Thymus (tissue), 11 donors: ENCODE measurements at regions not wholly inside any gene's neighbourhood (a gene's known extent, or its start where the extent isn't known, plus 50 kb on each side); places are given as distances from the start of the nearest gene placed in this dataset.

Experiments
- DNase-seq, 9 donors: peaks; one replicate each; pipeline ENCODE4 v3.0.0-alpha.2; 2013; ENCODE audit warnings: low spot score in 9 of 9, low read depth in 6 of 9, missing footprints in 1 of 9
- H3K27ac ChIP-seq, 2 donors: one replicate each; pipeline ENCODE4 v1.5.1; 2013; ENCODE audit warnings: control low read depth in 1 of 2, low read depth in 1 of 2, low read length in 1 of 2, mild to moderate bottlenecking in 1 of 2, moderate library complexity in 1 of 2
- H3K27me3 ChIP-seq, 2 donors: one replicate each; pipeline ENCODE4 v1.5.1; 2013; ENCODE audit warnings: low read length in 1 of 2; ENCODE audit not compliant: control insufficient read depth in 2 of 2, insufficient read depth in 1 of 2
- H3K36me3 ChIP-seq, 2 donors: one replicate each; pipeline ENCODE4 v1.5.1; 2013; ENCODE audit warnings: low read length in 1 of 2, mild to moderate bottlenecking in 1 of 2, moderate library complexity in 1 of 2; ENCODE audit not compliant: control insufficient read depth in 2 of 2, insufficient read depth in 2 of 2
- H3K4me1 ChIP-seq, 2 donors: one replicate each; pipeline ENCODE4 v1.5.1; 2013; ENCODE audit warnings: low read length in 2 of 2; ENCODE audit not compliant: control insufficient read depth in 2 of 2, insufficient read depth in 2 of 2
- H3K4me3 ChIP-seq, 2 donors: one replicate each; pipeline ENCODE4 v1.5.1; 2013; ENCODE audit warnings: low read length in 2 of 2, control low read depth in 1 of 2, mild to moderate bottlenecking in 1 of 2
- H3K9me3 ChIP-seq, 2 donors: one replicate each; pipeline ENCODE4 v1.5.1; 2013; ENCODE audit warnings: low read length in 1 of 2, mild to moderate bottlenecking in 1 of 2; ENCODE audit not compliant: control insufficient read depth in 2 of 2, insufficient read depth in 1 of 2
- WGBS: extraction: QIAGEN DNeasy Blood & Tissue Kit; methylation state at CpG from one replicate; pipeline ENCODE4 v1.1.7; 2013; 5-methylcytosine and 5-hydroxymethylcytosine counted together
- donor health status: healthy.

DNA sequence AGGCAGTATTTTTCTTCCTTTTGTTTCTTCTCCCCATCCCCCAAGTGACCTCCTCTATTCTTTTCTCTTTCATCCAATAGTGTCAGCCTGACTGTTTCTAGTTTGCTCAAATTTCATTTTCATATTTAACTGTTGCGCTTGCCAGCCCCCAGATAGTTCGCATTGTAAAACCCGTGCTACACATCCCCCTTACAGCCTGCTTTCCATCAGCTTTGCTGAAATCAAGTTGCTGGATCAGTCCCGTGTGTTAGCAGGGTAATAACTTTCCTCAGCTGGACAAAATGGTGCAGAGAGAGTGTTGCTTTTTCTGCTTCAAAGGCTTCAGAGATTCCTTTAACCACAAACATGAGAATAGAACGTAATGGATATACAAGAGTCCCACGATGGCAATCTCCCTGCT lies 180.6 kb upstream of the NPVF start:
- no peaks in the 10 kb centered on the region for H3K27me3 ChIP-seq
- H3K9me3 ChIP-seq, result no peaks in the 10 kb centered on the region
- H3K27ac ChIP-seq, result no peak overlapping the region
- H3K4me3 ChIP-seq, result no peak overlapping the region
- 86% methylated on average over 6 of the region's 6 CpGs for WGBS
- no peak for DNase-seq
- H3K36me3 ChIP-seq, result no peaks in the 10 kb centered on the region
- no peaks in the 10 kb centered on the region for H3K4me1 ChIP-seq

DNA sequence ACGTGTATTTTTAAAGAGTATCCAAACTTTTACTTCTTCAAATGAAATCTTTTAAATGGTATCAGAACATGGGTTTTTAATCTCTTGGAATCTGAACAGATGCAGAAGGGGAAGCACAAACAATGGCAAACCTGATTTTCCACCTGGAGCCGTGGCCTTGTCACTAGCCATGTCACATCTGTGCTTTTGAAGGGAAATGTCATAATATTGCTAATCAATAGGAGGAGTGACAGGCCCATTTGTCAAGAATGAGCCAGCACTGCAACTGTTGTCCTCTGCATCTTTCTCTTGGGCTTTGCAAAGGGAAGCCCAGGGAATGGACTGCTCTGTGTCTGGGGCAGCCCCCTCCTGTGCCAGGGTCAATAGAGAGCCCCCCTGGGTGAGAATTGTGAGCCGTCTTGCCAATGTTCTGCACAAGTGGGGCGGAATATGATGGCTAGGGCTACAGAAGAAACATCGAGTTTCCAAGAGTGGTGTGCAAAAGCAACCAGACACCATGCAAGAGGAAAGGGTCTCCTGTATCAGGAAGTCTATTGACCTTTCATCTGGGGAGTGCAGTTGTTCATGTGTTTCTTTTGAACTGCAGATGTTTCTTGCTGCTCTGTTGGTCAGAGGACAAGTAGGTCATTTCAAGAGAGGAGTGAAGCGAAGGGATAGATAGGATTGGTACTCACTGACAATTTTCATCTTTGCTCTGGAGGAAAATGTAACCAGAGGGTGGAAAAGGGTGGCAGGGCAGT lies 181.8 kb upstream of the NPVF start:
- H3K27ac ChIP-seq, result no peak overlapping the region
- no peak for DNase-seq
- H3K4me1 ChIP-seq, result no peaks in the 10 kb centered on the region
- H3K27me3 ChIP-seq, result no peaks in the 10 kb centered on the region
- WGBS, result 83% methylated on average over 6 of the region's 6 CpGs
- H3K9me3 ChIP-seq, result no peaks in the 10 kb centered on the region
- no peak overlapping the region for H3K4me3 ChIP-seq
- no peaks in the 10 kb centered on the region for H3K36me3 ChIP-seq

- DNase-seq, result no peak
- no peak overlapping the region for H3K4me3 ChIP-seq
Measured at GRCh38 chr7:25420771-25421170, 192.5 kb upstream of the NPVF start.

GRCh38 chr7:25424113-25424512 lies 195.8 kb upstream of the NPVF start:
- H3K27me3 ChIP-seq, result no peaks in the 10 kb centered on the region
- WGBS, result 70% methylated on average over 2 of the region's 2 CpGs
- no peak overlapping the region for H3K4me3 ChIP-seq
- H3K27ac ChIP-seq, result no peak overlapping the region
- H3K4me1 ChIP-seq, result no peaks in the 10 kb centered on the region
- no peaks in the 10 kb centered on the region for H3K9me3 ChIP-seq
- no peaks in the 10 kb centered on the region for H3K36me3 ChIP-seq
- no peak for DNase-seq

More at GRCh38 chr7:25420771-25421170, 192.5 kb upstream of the NPVF start:
- WGBS, result 88% methylated on average over 3 of the region's 3 CpGs
- Histone ChIP-seq H3K27me3 (no peaks in the 10 kb centered on the region), H3K36me3 (no peaks in the 10 kb centered on the region), H3K27ac (no peak overlapping the region), H3K9me3 (no peaks in the 10 kb centered on the region), H3K4me1 (no peaks in the 10 kb centered on the region)

- no peak overlapping the region for H3K4me3 ChIP-seq
- no peaks in the 10 kb centered on the region for H3K36me3 ChIP-seq
- no peaks in the 10 kb centered on the region for H3K27me3 ChIP-seq
- H3K9me3 ChIP-seq, result no peaks in the 10 kb centered on the region
- DNase-seq, result no peak
- H3K4me1 ChIP-seq, result no peaks in the 10 kb centered on the region
- H3K27ac ChIP-seq, result no peak overlapping the region
- 94% methylated on average over 5 of the region's 5 CpGs for WGBS
Measured at GRCh38 chr7:25424855-25425254, 196.6 kb upstream of the NPVF start.

- Histone ChIP-seq H3K27ac (no peak overlapping the region), H3K9me3 (no peaks in the 10 kb centered on the region), H3K4me3 (no peak overlapping the region), H3K36me3 (no peaks in the 10 kb centered on the region), H3K27me3 (no peaks in the 10 kb centered on the region), H3K4me1 (no peaks in the 10 kb centered on the region)
- WGBS, result 12% methylated on average over 1 of the region's 1 CpG
- no peak for DNase-seq
Measured at GRCh38 chr7:25427721-25428120, 199.4 kb upstream of the NPVF start.

DNA sequence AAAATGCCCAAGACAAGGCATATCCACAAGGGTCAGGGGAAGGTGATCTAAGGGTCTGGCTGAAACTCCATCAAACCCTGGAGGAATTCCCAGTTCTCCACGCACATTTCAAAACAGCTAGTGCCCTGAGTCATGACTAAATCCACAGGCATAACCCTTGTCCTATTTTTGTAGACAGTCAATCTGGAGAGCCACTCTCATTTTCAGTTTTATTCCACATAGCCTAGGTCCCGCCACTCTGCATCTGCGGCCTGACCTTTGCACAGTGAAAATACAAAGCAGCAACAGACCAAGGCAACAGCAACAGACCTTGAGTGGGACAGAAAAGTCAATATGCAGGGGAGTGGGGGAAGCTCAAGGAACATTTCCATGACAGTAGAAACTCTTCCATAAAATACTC lies 201.4 kb upstream of the NPVF start:
- Histone ChIP-seq H3K27ac (no peak overlapping the region), H3K4me3 (no peak overlapping the region), H3K36me3 (no peaks in the 10 kb centered on the region), H3K9me3 (no peaks in the 10 kb centered on the region), H3K27me3 (no peaks in the 10 kb centered on the region), H3K4me1 (no peaks in the 10 kb centered on the region)
- DNase-seq, result no peak
- 90% methylated on average over 3 of the region's 3 CpGs for WGBS

GRCh38 chr7:25430200-25430931 lies 202.1 kb upstream of the NPVF start:
- no peaks in the 10 kb centered on the region for H3K9me3 ChIP-seq
- 95% methylated on average over 9 of the region's 9 CpGs for WGBS
- no peaks in the 10 kb centered on the region for H3K36me3 ChIP-seq
- DNase-seq, result no peak
- H3K4me3 ChIP-seq, result no peak overlapping the region
- no peak overlapping the region for H3K27ac ChIP-seq
- H3K4me1 ChIP-seq, result no peaks in the 10 kb centered on the region
- no peaks in the 10 kb centered on the region for H3K27me3 ChIP-seq

DNA sequence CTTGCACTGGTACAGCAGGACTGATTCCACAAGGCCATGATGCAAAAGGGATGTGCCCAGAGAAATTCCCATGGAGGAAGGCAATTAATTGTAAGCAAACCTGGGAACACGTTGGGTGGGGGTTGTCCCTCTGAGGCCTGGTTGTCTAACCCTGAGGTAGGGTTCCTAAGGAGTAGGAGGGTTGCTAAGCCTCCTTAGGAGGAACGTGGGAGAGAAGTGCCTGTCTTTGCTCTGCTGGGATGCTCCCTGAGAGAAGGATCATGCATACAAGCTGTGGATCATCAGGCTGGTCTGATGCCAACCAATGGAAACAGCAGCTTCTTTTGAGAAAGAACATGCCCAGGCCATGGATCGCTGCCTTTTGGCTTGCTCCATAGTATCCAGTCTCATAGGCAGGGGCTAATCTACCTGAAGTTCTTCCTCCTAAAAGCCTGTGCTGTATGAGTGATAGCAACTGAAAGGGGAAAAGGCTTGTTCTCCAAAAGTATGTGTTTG lies 203.7 kb upstream of the NPVF start:
- Histone ChIP-seq H3K27ac (no peak overlapping the region), H3K4me1 (no peaks in the 10 kb centered on the region), H3K9me3 (no peaks in the 10 kb centered on the region), H3K4me3 (no peak overlapping the region), H3K36me3 (no peaks in the 10 kb centered on the region), H3K27me3 (no peaks in the 10 kb centered on the region)
- 88% methylated on average over 3 of the region's 3 CpGs for WGBS
- DNase-seq, result no peak
